DND-41 (cell line): ENCODE measurements at regions not wholly inside any gene's neighbourhood (a gene's known extent, or its start where the extent isn't known, plus 50 kb on each side); places are given as distances from the start of the nearest gene placed in this dataset.

Experiments
- ATAC-seq: fragments of 200-7000 bp; cut with Tn5 transposase; 3 replicates; pipeline ENCODE4 v1.9.1; 2021; ENCODE audit warnings: low read depth; ENCODE audit not compliant: insufficient read depth
- DNase-seq: peaks from one replicate; pipeline ENCODE4 v3.0.0-alpha.2; 2020
- H2AFZ ChIP-seq: 2 replicates; pipeline ENCODE4 v1.6.0; 2012; ENCODE audit warnings: low read depth, low read length
- H3K27ac ChIP-seq: 2 replicates; pipeline ENCODE4 v1.5.1; 2012; ENCODE audit warnings: low read length, inconsistent platforms
- H3K27me3 ChIP-seq: fragments of 200-600 bp; sonication (generic); 2 replicates; pipeline ENCODE4 v1.6.0; 2012; ENCODE audit warnings: low read length, mild to moderate bottlenecking, inconsistent platforms; ENCODE audit not compliant: insufficient read depth, poor library complexity
- H3K36me3 ChIP-seq: 2 replicates; pipeline ENCODE4 v1.5.1; 2012; ENCODE audit warnings: low read length, inconsistent platforms; ENCODE audit not compliant: insufficient read depth
- H3K4me1 ChIP-seq: 2 replicates; pipeline ENCODE4 v1.5.1; 2012; ENCODE audit warnings: mild to moderate bottlenecking, low read length; ENCODE audit not compliant: insufficient read depth
- H3K4me2 ChIP-seq: 2 replicates; pipeline ENCODE4 v1.6.0; 2012; ENCODE audit warnings: mild to moderate bottlenecking, moderate library complexity, low read length, inconsistent platforms; ENCODE audit not compliant: insufficient read depth
- H3K4me3 ChIP-seq, 2 experiments: fragments of 200-600 bp in 1 of 2; shearing (Covaris generic) in 1 of 2; 2 replicates each; pipeline ENCODE4 v1.5.1; 2012 to 2016; ENCODE audit warnings: inconsistent platforms in 2 of 2, low read length in 2 of 2, mild to moderate bottlenecking in 2 of 2, low read depth in 1 of 2, moderate library complexity in 1 of 2
- H3K79me2 ChIP-seq: 2 replicates; pipeline ENCODE4 v1.6.0; 2012; ENCODE audit warnings: low read length, inconsistent platforms; ENCODE audit not compliant: insufficient read depth
- H3K9ac ChIP-seq: 2 replicates; pipeline ENCODE4 v1.6.0; 2012; ENCODE audit warnings: low read depth, mild to moderate bottlenecking, inconsistent platforms, low read length, moderate library complexity
- H3K9me3 ChIP-seq: 2 replicates; pipeline ENCODE4 v1.5.1; 2012; ENCODE audit warnings: low read length, moderate library complexity, mild to moderate bottlenecking, inconsistent platforms; ENCODE audit not compliant: insufficient read depth, severe bottlenecking
- H4K20me1 ChIP-seq: 2 replicates; pipeline ENCODE4 v1.6.0; 2012; ENCODE audit warnings: low read length; ENCODE audit not compliant: insufficient read depth
- CTCF ChIP-seq: IDR thresholded peaks from 2 replicates; pipeline ENCODE4 v1.5.1; 2012; ENCODE audit warnings: borderline replicate concordance, low read length, moderate library complexity, mild to moderate bottlenecking; ENCODE audit not compliant: poor library complexity, severe bottlenecking; ENCODE audit errors: extremely low read depth
- EZH2 ChIP-seq: IDR thresholded peaks from 3 replicates; pipeline ENCODE4 v1.6.1; 2012; ENCODE audit warnings: borderline replicate concordance, low read depth, mild to moderate bottlenecking, moderate library complexity, low read length, inconsistent platforms; ENCODE audit not compliant: severe bottlenecking

GRCh38 chr15:91429973-91430372 lies 329.9 kb downstream of the SV2B start:
- H3K4me3 ChIP-seq = no peak overlapping the region
- no peaks in the 10 kb centered on the region for H3K27me3 ChIP-seq
- H3K9ac ChIP-seq = no peak overlapping the region
- H4K20me1 ChIP-seq = no peaks in the 10 kb centered on the region
- no peak for TF ChIP-seq EZH2
- no peak for TF ChIP-seq CTCF
- H3K79me2 ChIP-seq = no peaks in the 10 kb centered on the region
- H3K4me1 ChIP-seq = no peaks in the 10 kb centered on the region
- no peak overlapping the region for H3K4me2 ChIP-seq
- H2AFZ ChIP-seq = no peak overlapping the region
- no peaks in the 10 kb centered on the region for H3K9me3 ChIP-seq
- H3K27ac ChIP-seq = no peak overlapping the region
- no peak for DNase-seq
- ATAC-seq = no peak
- H3K36me3 ChIP-seq = no peaks in the 10 kb centered on the region

- H4K20me1 ChIP-seq = no peaks in the 10 kb centered on the region
These were observed 331.1 kb downstream of the SV2B start for GRCh38 chr15:91431041-91431715.

GRCh38 chr15:91435113-91435512 lies 335.1 kb downstream of the SV2B start:
- Histone ChIP-seq H3K4me2 (no peak overlapping the region), H3K36me3 (no peaks in the 10 kb centered on the region), H3K9me3 (no peaks in the 10 kb centered on the region), H3K27me3 (no peaks in the 10 kb centered on the region), H3K4me1 (no peaks in the 10 kb centered on the region), H3K4me3 (no peak overlapping the region), H3K9ac (no peak overlapping the region), H3K27ac (no peak overlapping the region), H3K79me2 (no peaks in the 10 kb centered on the region), H2AFZ (no peak overlapping the region), H4K20me1 (no peaks in the 10 kb centered on the region)
- ATAC-seq (no peak), DNase-seq (no peak)
- TF ChIP-seq CTCF (no peak), EZH2 (no peak)

More at GRCh38 chr15:91431041-91431715, 331.1 kb downstream of the SV2B start:
- Histone ChIP-seq H3K36me3 (no peaks in the 10 kb centered on the region), H3K4me3 (no peak overlapping the region), H3K4me1 (no peaks in the 10 kb centered on the region), H3K9ac (no peak overlapping the region), H3K9me3 (no peaks in the 10 kb centered on the region), H3K27me3 (no peaks in the 10 kb centered on the region), H3K79me2 (no peaks in the 10 kb centered on the region), H2AFZ (no peak overlapping the region), H3K27ac (no peak overlapping the region), H3K4me2 (no peak overlapping the region)
- ATAC-seq (no peak), DNase-seq (no peak)
- TF ChIP-seq EZH2 (no peak), CTCF (no peak)

GRCh38 chr15:91444656-91445055 lies 344.6 kb downstream of the SV2B start:
- no peak overlapping the region for H2AFZ ChIP-seq
- H3K4me2 ChIP-seq = no peak overlapping the region
- H3K36me3 ChIP-seq = no peaks in the 10 kb centered on the region
- H3K79me2 ChIP-seq = no peaks in the 10 kb centered on the region
- no peaks in the 10 kb centered on the region for H3K9me3 ChIP-seq
- no peaks in the 10 kb centered on the region for H3K27me3 ChIP-seq
- H3K4me1 ChIP-seq = no peaks in the 10 kb centered on the region
- no peak overlapping the region for H3K9ac ChIP-seq
- DNase-seq (no peak), ATAC-seq (no peak)
- no peaks in the 10 kb centered on the region for H4K20me1 ChIP-seq
- no peak overlapping the region for H3K27ac ChIP-seq
- no peak overlapping the region for H3K4me3 ChIP-seq
- TF ChIP-seq EZH2 (no peak), CTCF (no peak)
